ENCODE measurements at regions not wholly inside any gene's neighbourhood (a gene's known extent, or its start where the extent isn't known, plus 50 kb on each side); places are given as distances from the start of the nearest gene placed in this dataset.

GRCh38 chr20:40536808-40537207, 152.2 kb downstream of the MAFB start:
- no peak for DNase-seq

- no peak for DNase-seq
Observed at GRCh38 chr20:40535816-40536215, 153.2 kb downstream of the MAFB start.

DNA sequence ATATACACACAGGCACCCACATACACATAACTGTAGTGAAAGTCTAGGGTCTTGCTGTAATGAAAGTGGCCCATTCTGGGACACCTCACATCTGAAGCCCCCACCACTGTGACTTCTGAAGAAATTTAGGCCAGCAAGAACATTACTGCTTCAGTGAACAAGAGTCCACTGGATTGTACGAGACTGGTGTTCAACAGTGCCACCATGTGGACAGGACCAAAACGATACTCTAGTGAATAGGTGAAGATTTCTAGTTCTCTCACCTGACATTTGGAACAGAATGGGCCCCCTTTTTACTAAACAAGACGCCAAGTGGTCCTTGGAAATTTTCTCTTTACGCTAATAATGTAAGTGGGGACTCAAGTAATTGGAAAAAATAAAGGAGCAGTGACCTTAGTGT, 156.9 kb downstream of the MAFB start:
- no peak for DNase-seq

DNA sequence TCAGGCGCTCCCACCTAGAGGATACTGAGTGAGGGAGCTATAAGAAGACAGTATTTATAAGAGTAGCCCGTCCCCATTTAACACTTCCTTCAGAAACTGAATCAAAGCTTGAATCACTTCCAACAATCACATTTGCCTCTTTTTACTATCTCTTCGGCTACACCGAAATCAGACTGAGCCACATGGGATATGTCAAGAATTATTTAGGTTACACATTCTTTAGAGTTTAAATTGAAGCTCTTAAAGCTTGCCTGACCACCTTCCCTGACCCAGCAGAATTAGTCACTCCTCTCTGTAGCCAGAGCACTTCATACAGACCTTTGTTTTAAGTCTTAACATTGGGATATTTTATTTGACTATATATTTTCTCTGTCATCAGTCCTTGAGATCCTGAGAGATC, 163.7 kb downstream of the MAFB start:
- DNase-seq: no peak

DNA sequence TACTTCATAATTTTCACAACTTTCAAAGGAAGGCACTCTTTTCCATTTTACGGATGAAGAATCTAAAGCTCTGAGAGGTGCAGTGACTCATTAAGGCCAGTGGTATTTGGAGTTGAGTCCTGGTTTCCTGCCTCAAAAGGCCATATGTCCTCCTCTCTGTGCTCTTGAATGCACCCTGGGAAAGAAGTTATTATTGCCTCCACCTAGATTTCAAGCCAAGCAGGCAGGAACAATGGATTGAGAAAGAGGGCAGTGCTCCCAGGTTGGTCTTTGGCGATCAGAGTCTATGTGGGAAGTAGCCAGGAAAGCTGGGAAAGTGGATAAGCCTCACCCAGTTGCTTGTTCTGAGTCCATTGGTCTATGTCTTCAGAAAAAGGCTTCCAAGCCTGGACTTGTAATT, 165.0 kb downstream of the MAFB start:
- no peak for DNase-seq

GRCh38 chr20:40522405-40522804, 166.6 kb downstream of the MAFB start:
- no peak for DNase-seq

- no peak for DNase-seq
Observed at GRCh38 chr20:40521962-40522361, 167.1 kb downstream of the MAFB start.

DNA sequence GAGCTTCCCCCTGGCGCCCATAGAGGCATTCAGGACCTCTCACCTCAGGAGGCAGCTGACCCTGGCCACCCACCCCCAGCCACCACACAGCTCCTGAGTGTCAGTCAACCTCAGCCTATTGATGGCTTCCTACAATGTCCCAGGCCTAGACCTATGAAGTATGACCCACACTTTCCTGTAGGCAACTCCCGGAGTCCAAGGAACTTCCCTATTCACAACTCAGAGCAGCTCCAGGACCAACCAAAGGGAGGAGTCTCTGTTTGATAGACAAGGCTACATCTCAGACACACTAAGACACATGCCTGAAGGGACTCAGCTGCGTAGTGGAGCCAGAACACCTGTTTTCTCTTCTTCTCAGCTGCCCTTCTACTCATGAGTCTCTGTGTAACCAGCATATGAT, 169.1 kb downstream of the MAFB start:
- DNase-seq: no peak

DNA sequence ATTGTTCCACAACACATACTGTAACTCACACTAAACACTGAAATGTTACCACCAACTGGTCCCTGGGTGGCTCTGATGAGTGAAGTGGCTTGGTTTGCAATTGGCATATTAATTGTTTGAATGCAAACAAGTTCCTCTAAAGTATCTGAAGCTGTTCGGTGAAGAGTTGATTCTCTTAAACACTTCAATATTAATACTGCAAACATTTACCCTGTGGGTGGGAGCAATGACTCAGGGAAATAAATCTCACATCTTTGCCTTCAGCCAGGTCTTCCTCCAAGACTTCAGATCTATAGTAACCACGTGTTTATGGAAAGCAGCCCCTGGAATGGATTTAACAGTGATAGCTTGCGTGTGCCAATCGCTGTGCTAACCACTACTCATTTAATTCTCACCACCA, 176.0 kb downstream of the MAFB start:
- DNase-seq: no peak

DNA sequence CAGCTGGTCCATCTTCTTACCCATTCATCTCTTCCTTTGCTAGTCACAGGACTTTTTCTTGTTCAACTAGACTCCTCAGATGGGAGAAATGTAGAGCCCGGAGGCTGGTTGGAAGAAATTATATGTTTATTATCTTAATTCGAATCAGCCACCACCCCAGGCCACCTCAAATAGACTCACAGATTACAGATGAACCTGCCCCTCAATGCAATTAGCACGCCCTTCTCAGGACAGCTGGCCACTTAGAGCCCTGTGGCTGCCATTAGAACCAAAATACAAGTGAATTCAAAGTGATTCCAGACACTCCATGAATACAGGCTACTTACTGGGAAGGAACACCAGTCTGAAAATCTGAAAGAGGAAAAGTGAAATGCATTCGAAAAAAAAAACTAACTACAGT, 176.4 kb downstream of the MAFB start:
- DNase-seq: no peak

GRCh38 chr20:40511478-40511877, 177.6 kb downstream of the MAFB start:
- no peak for DNase-seq

DNA sequence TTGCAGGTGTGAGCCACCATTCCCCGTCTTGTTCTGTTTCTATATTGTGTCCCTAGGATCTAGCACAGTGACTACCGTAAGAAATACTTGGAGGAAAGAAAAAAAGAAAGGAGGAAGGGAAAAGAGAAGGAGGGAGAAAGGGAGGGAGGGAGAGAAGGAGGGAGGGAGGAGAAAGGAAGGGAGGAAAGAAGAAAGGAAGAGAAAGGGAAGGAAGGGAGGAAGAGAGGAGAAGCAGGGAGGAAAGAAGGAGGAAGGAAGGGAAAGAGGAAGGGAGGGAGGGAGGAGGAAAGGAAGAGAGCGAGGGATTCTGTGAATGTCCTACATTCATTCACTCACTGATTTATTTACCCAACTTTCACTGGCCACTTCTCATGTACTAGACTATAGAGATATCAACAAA, 178.4 kb downstream of the MAFB start:
- no peak for DNase-seq

DNA sequence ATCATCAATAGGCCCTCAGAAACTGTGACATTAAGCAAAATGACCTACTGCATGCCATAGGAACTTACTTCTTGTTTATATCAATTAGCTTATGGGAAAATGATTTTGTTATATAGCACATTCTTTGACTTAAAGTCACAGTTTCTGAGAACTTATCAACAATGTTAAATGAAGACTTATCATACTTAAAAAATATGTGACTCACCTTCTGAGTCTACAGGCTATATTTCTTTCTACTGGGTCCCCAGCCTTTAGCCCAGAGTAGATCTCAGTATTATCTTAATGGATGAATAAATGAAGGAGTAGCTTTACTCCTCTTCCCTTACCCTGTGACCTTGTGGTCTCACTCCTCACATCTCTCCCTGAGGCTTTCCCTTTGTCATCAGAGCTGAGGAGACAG, 180.2 kb downstream of the MAFB start:
- DNase-seq: no peak

- DNase-seq: peak; percentile 15
Observed at GRCh38 chr20:40506537-40506939, 182.5 kb downstream of the MAFB start.

DNA sequence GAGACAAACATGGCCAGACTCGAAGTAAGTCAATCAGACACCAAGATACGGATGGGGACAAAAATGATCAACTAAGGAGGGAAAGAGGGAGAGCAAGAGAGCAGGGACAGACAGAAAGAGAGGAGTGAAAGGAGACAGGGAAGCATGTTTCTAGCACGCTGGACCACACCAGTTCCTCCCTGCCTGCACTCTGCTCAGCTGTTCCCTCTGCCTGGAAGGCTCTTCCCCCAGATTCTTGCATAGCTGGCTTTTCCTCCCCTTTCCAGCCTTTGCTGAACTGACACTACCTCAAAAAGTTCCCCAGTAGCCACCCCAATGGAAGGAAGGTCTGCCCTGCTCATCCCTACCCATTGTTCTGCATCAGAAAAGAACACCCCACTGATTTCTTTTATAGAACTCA, 185.9 kb downstream of the MAFB start:
- no peak for DNase-seq

DNA sequence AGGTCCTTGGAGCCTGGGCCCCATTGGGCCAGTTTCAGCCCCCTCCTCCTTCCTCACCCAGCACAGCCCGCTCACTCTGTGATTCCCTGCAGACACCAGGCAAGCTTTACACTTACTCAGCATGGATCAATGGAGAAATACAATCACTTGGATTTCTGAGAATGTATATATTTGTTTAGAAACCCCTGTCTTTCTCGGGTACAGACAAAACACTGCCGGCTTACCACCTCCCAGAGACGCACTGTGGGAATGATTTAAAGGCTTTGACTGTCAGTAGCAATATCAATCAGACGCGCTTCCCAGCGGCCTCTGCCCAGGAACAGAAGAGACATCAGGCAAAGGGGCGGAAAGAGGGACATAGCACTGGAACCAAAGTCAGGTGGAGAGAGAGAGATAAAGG, 186.5 kb downstream of the MAFB start:
- DNase-seq: no peak

DNA sequence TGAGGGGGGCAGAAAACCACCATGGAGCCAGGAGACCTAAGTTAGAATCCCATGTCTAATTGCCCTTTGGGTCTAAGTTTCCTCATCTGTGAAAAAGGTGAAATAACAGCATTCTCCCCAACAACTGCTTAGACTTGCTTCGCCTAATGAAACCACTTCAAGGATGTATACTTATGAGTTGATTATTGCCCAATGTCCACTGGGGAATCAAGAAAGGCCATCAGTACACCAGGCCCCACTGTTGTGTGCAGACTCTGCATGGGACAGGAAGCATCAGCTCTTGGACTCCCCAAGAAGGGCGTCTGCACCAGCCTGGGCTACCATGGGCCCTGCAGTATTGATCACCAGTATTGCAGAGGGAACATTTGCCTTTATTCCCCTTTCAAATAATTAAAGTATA, 189.6 kb downstream of the MAFB start:
- no peak for DNase-seq

DNA sequence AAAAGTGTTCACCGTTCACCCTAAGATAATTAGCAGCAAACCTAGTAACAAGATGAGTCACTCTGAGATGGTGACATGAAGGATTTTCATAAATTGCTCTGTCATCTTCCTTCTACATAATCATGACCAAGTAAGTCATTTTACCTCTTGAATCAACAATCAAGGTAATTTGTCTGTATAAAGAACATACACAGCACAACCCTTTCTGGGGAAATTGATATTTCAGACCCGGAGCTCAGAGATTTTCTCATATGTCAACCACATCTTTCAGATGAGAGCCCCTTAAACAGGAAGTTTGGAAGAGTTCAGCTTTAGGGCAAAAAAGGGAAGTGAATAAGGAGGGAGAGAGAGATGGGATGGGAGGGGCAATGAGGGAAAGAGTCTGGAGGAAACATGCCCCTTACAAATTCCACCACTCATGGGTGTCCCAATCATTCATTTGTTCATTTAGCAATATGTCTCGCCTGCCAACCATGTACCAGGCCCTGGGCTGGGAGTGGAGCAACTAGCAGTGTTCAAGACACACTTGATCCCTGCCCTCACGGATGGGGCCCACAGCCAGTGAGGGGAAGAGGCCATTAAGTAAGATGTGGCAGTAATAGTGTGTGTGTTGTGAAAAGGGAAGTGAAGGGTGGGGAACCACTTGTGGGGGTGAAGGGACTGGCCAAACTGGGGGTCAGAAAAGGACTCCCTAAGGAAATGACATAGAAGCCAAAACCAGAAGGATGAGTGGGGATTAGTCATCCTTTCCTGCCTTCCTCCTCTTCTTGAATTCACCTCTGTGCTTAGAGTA, 190.9 kb downstream of the MAFB start:
- DNase-seq: no peak

DNA sequence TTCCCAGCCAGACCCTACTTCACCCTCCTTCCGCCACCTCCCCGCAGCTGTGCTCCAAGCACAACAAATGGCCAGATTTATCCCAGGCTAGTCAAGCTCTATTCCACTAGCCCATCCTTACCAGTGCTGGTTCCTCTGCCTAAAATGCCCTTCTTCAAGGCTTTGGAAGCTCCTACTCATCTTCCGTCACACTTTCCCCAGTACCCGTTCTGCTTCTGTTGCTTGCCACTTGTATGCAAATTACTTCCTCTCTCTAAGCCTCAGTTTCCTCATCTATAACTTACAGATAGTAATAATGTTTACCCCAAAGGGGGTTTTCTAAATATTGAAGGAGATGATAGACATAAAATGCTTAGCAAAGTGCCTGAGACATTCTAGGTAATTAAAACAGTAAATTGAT, 193.1 kb downstream of the MAFB start:
- DNase-seq: no peak

DNA sequence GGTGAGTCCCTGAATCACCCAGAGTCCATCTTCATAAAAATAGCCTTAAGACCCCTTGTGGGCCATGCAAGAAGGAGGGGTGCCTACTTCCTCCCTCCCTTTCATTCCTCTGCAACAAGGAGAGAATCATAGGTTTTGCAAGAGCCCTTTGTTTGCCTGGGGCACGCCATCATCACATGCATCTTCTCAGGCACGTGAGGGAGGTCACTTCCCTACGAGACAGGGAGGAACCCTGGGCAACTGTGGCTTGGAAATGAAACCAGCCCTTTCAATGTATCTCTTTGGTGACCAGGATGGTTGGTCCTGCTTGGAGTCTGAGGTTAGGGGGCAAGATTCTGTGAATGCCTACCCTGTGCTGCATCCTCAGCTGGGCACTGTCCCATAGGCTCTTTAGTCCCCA, 194.8 kb downstream of the MAFB start:
- DNase-seq: no peak

DNA sequence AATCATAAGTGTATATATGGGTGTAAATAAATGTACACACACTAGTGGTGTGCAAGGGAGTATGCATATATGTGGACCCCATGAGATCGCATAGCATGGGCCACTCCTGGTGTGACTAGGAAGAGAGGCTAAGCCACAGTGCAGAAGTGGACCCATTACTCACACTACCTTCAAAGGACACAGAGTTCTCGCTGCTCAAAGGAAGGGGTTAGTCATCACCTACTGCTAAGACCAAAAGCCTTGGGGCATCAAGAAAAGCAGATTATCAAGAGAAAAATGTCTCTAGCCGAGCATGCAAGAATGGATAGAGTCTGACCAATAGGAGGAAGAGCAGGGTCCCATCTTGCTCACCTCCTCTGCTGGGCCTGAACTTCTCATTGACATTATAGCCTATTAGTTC, 195.5 kb downstream of the MAFB start:
- no peak for DNase-seq

GRCh38 chr20:40493071-40493470, 196.0 kb downstream of the MAFB start:
- no peak for DNase-seq

DNA sequence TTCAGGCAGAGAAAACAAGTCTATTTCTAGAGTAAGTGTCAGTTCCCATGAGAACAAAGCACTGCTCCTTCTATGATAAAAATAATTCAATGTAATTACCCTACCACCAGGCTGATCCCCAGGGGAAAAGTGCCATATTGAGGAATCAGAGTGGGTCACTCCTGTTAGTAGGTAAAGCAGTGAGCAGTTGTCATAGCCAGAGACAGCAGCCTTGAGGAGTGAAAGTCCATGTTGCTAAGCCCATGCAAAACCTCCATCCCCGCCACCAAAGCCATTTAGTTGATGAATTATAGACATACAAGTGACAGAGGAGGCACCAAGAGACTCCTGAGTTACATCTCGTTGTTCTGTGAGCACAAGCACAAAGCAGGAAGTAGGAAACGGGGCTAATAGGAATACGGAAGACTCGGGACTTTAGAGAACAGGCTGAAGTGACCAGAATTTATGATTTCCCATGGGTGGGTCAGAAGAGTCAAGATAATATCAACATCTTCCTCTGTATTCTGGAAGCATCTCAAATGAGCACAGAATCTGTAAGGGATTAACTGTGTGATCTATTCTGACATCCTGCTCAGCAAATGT, 197.9 kb downstream of the MAFB start:
- no peak for DNase-seq

DNA sequence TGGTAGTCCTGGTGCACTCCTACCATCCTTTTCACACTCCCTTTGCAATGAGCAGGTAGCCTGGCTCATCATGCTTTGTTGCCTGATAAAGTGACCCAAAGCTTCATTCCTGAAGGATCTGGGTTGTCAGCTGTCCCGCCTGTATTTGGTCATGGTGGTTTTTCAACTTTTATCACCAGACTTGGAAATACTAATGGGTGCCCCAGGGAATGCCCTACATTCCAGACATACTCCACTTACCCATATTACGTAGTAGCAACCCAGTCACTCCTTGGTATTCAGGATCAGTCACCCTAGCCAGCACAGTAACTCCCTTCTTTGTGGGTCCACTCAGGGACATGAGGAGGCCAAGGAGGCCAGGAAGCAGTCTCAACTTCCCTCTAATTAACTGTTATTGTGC, 199.2 kb downstream of the MAFB start:
- no peak for DNase-seq

GRCh38 chr20:40488401-40488800, 200.6 kb downstream of the MAFB start:
- no peak for DNase-seq
